Spleen (tissue), 7 donors: ENCODE measurements at regions not wholly inside any gene's neighbourhood (a gene's known extent, or its start where the extent isn't known, plus 50 kb on each side); places are given as distances from the start of the nearest gene placed in this dataset.

ENCODE experiments used
- POLR2A ChIP-seq, 3 donors: fragments of 450-650 bp; IDR thresholded peaks; one replicate each; pipeline ENCODE4 v1.5.1; 2017; ENCODE audit warnings: antibody characterized with exemption in 3 of 3, mild to moderate bottlenecking in 1 of 3
- TF ChIP-seq, protein P1 (sequence below), 11 experiments: fragments of 200-600 bp in 7 of 11; fragments of 450-650 bp in 4 of 11; sonication (generic) in 4 of 11; IDR thresholded peaks in 8 of 11; conservative IDR thresholded peaks in 3 of 11; 1 replicate in 7 of 11; 2 replicates in 4 of 11; pipeline versions ENCODE4 v1.4.0 to v1.8.0; 2016 to 2021; ENCODE audit warnings: antibody characterized with exemption in 11 of 11, inconsistent platforms in 4 of 11, mild to moderate bottlenecking in 1 of 11
- donor health status: DM: no; HTN: no; CAD: no; lungs with moderate emphysema.
- donor health status: DM: no; HTN: no; CAD: no.
- donor health status: DM: no; HTN: no; CAD: no.

GRCh38 chr14:98198385-98198784 lies 1073.6 kb downstream of the BCL11B start:
- TF ChIP-seq, protein P1, sequence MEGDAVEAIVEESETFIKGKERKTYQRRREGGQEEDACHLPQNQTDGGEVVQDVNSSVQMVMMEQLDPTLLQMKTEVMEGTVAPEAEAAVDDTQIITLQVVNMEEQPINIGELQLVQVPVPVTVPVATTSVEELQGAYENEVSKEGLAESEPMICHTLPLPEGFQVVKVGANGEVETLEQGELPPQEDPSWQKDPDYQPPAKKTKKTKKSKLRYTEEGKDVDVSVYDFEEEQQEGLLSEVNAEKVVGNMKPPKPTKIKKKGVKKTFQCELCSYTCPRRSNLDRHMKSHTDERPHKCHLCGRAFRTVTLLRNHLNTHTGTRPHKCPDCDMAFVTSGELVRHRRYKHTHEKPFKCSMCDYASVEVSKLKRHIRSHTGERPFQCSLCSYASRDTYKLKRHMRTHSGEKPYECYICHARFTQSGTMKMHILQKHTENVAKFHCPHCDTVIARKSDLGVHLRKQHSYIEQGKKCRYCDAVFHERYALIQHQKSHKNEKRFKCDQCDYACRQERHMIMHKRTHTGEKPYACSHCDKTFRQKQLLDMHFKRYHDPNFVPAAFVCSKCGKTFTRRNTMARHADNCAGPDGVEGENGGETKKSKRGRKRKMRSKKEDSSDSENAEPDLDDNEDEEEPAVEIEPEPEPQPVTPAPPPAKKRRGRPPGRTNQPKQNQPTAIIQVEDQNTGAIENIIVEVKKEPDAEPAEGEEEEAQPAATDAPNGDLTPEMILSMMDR (IDR thresholded peaks at IDR 0.05 in 8 of 11, conservative IDR thresholded peaks at IDR 0.05 in 3 of 11), result no peak
- no peak for TF ChIP-seq POLR2A (IDR thresholded peaks at IDR 0.05)
